Natural killer cell (primary cell): ENCODE measurements at regions not wholly inside any gene's neighbourhood (a gene's known extent, or its start where the extent isn't known, plus 50 kb on each side); places are given as distances from the start of the nearest gene placed in this dataset.

ENCODE experiments used
- ATAC-seq, 3 donors: fragments of 150-1000 bp in 2 of 3; fragments of 200-7000 bp in 1 of 3; cut with Tn5 transposase; 1 replicate in 1 of 3; 2 replicates in 2 of 3; pipeline ENCODE4 v1.10.0; 2021; ENCODE audit warnings: mild to moderate bottlenecking in 2 of 3, moderate library complexity in 2 of 3
- DNase-seq, 2 donors: peaks; one replicate each; pipeline versions ENCODE4 v3.0.0 to v3.0.0-alpha.2; 2013 to 2021; ENCODE audit warnings: mixed read lengths in 1 of 2
- H3K27ac ChIP-seq: one replicate; pipeline ENCODE4 v1.5.1; 2013; ENCODE audit warnings: mild to moderate bottlenecking, low read length
- H3K27me3 ChIP-seq: one replicate; pipeline ENCODE4 v1.6.1; 2013; ENCODE audit warnings: low read length; ENCODE audit not compliant: control insufficient read depth, insufficient read depth
- H3K36me3 ChIP-seq: one replicate; pipeline ENCODE4 v1.6.1; 2013; ENCODE audit warnings: low read length; ENCODE audit not compliant: control insufficient read depth, insufficient read depth
- H3K4me1 ChIP-seq: one replicate; pipeline ENCODE4 v1.6.1; 2013; ENCODE audit warnings: low read length; ENCODE audit not compliant: control insufficient read depth, insufficient read depth
- H3K4me3 ChIP-seq: one replicate; pipeline ENCODE4 v1.5.1; 2013; ENCODE audit warnings: low read length
- H3K9me3 ChIP-seq: one replicate; pipeline ENCODE4 v1.6.1; 2013; ENCODE audit warnings: low read length; ENCODE audit not compliant: control insufficient read depth, insufficient read depth
- H3K27ac Mint-ChIP-seq, 2 donors: one replicate each; pipeline ENCODE4 v1.8.0; 2022; ENCODE audit warnings: mild to moderate bottlenecking in 2 of 2, mixed read lengths in 2 of 2, moderate library complexity in 1 of 2
- H3K27me3 Mint-ChIP-seq, 2 donors: one replicate each; pipeline ENCODE4 v1.8.0; 2022; ENCODE audit warnings: low read depth in 2 of 2, mixed read lengths in 2 of 2
- H3K36me3 Mint-ChIP-seq: one replicate; pipeline ENCODE4 v1.8.0; 2022; ENCODE audit warnings: mixed read lengths
- H3K4me1 Mint-ChIP-seq, 2 donors: one replicate each; pipeline ENCODE4 v1.8.0; 2022; ENCODE audit warnings: mixed read lengths in 2 of 2
- H3K4me3 Mint-ChIP-seq: one replicate; pipeline ENCODE4 v1.8.0; 2022; ENCODE audit warnings: mild to moderate bottlenecking, moderate library complexity, mixed read lengths
- H3K9me3 Mint-ChIP-seq, 2 donors: one replicate each; pipeline ENCODE4 v1.8.0; 2022; ENCODE audit warnings: mixed read lengths in 2 of 2
- CTCF ChIP-seq: fragments of 200-600 bp; IDR thresholded peaks from one replicate; pipeline ENCODE4 v1.8.0; 2022; ENCODE audit warnings: antibody characterized with exemption
- WGBS: methylation state at CpG from one replicate; pipeline ENCODE4 v1.1.7; 2013; ENCODE audit warnings: missing lambda C conversion rate; ENCODE audit not compliant: insufficient coverage; 5-methylcytosine and 5-hydroxymethylcytosine counted together
- intact Hi-C: fragments of 100-400 bp; cut with micrococcal nuclease; formaldehyde crosslinking; loops from one replicate; pipeline ENCODE4 v1.14.2; 2022

GRCh38 chr4:18860836-18861530, 839.4 kb upstream of the LCORL start:
- 87% methylated on average over 2 of the region's 2 CpGs for WGBS
- H3K4me3 ChIP-seq = no peak overlapping the region
- no peaks in the 10 kb centered on the region for H3K36me3 ChIP-seq
- H3K27me3 ChIP-seq = no peaks in the 10 kb centered on the region
- H3K4me1 ChIP-seq = no peaks in the 10 kb centered on the region
- peaks cover 14 to 24% of the 10 kb centered on the region in 2 donors for H3K9me3 Mint-ChIP-seq
- ATAC-seq (no peak), DNase-seq (no peak)
- no peaks in the 10 kb centered on the region for H3K9me3 ChIP-seq
- no peak for TF ChIP-seq CTCF
- intact Hi-C loops = no loop called here
- no peak overlapping the region for H3K4me3 Mint-ChIP-seq
- no peaks in the 10 kb centered on the region for H3K36me3 Mint-ChIP-seq
- no peaks in the 10 kb centered on the region for H3K27me3 Mint-ChIP-seq
- H3K4me1 Mint-ChIP-seq = no peaks in the 10 kb centered on the region
- no peak overlapping the region for H3K27ac ChIP-seq
- H3K27ac Mint-ChIP-seq = no peak overlapping the region

GRCh38 chr4:18859468-18859867, 837.9 kb upstream of the LCORL start:
- DNase-seq (no peak), ATAC-seq (no peak)
- Histone ChIP-seq H3K9me3 (peaks cover 3% of the 10 kb centered on the region), H3K4me1 (no peaks in the 10 kb centered on the region), H3K27ac (no peak overlapping the region), H3K36me3 (no peaks in the 10 kb centered on the region), H3K4me3 (no peak overlapping the region), H3K27me3 (no peaks in the 10 kb centered on the region)
- no peak overlapping the region for H3K27ac Mint-ChIP-seq
- no peaks in the 10 kb centered on the region for H3K36me3 Mint-ChIP-seq
- H3K27me3 Mint-ChIP-seq = no peaks in the 10 kb centered on the region
- no peak for TF ChIP-seq CTCF
- intact Hi-C loops = no loop called here
- no peaks in the 10 kb centered on the region for H3K4me1 Mint-ChIP-seq
- H3K4me3 Mint-ChIP-seq = no peak overlapping the region
- H3K9me3 Mint-ChIP-seq = peaks cover 12 to 25% of the 10 kb centered on the region in 2 donors
- WGBS = 33% methylated on average over 2 of the region's 2 CpGs

GRCh38 chr4:18858229-18858922, 836.8 kb upstream of the LCORL start:
- no peak overlapping the region for H3K4me3 Mint-ChIP-seq
- H3K4me1 Mint-ChIP-seq = no peaks in the 10 kb centered on the region
- H3K9me3 Mint-ChIP-seq = peaks cover 9 to 25% of the 10 kb centered on the region in 2 donors
- H3K27ac Mint-ChIP-seq = no peak overlapping the region
- H3K27me3 Mint-ChIP-seq = no peaks in the 10 kb centered on the region
- TF ChIP-seq CTCF = no peak
- Histone ChIP-seq H3K4me3 (no peak overlapping the region), H3K4me1 (no peaks in the 10 kb centered on the region), H3K27ac (no peak overlapping the region), H3K9me3 (peaks cover 3% of the 10 kb centered on the region), H3K36me3 (no peaks in the 10 kb centered on the region), H3K27me3 (no peaks in the 10 kb centered on the region)
- DNase-seq (no peak), ATAC-seq (no peak)
- no peaks in the 10 kb centered on the region for H3K36me3 Mint-ChIP-seq
- 74% methylated on average over 6 of the region's 6 CpGs for WGBS
- intact Hi-C loops = no loop called here
